ENCODE measurements at regions not wholly inside any gene's neighbourhood (a gene's known extent, or its start where the extent isn't known, plus 50 kb on each side); places are given as distances from the start of the nearest gene placed in this dataset.
"Not testable (repeated sequence)": the region's sequence is repeated elsewhere in the genome, so short reads cannot be mapped to it uniquely, and the experiment has no call there.

DNA sequence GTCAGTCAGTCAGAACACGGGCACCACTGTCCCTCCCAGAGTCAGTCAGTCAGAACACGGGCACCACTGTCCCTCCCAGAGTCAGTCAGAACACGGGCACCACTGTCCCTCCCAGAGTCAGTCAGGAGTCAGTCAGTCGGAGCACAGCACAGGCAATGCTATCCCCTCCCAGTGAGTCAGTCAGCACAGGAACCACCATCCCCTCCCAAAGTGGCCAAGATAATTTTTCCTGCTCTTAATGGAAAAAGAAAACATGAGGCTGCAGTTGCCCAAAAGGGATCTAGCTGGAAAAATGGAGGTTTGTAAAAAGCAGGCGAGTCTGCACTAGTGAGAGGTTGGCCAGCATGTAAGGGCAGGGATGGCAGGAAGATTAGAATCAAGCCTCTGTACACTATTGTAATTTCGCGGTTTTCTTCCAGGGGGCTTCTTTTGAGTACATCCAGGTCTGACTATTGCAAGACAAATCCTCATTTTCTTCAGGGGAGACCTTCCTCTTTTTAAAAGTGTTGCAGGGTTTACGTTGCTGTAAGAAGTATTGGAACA is 213.8 kb downstream of the SIPA1L2 start:
- TF ChIP-seq, protein P1, sequence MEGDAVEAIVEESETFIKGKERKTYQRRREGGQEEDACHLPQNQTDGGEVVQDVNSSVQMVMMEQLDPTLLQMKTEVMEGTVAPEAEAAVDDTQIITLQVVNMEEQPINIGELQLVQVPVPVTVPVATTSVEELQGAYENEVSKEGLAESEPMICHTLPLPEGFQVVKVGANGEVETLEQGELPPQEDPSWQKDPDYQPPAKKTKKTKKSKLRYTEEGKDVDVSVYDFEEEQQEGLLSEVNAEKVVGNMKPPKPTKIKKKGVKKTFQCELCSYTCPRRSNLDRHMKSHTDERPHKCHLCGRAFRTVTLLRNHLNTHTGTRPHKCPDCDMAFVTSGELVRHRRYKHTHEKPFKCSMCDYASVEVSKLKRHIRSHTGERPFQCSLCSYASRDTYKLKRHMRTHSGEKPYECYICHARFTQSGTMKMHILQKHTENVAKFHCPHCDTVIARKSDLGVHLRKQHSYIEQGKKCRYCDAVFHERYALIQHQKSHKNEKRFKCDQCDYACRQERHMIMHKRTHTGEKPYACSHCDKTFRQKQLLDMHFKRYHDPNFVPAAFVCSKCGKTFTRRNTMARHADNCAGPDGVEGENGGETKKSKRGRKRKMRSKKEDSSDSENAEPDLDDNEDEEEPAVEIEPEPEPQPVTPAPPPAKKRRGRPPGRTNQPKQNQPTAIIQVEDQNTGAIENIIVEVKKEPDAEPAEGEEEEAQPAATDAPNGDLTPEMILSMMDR (IDR thresholded peaks at IDR 0.05) = no peak
- TF ChIP-seq ZFX (IDR thresholded peaks at IDR 0.05; ENCODE audit: borderline replicate concordance) = no peak
- no peak overlapping the region for H3K27ac ChIP-seq

DNA sequence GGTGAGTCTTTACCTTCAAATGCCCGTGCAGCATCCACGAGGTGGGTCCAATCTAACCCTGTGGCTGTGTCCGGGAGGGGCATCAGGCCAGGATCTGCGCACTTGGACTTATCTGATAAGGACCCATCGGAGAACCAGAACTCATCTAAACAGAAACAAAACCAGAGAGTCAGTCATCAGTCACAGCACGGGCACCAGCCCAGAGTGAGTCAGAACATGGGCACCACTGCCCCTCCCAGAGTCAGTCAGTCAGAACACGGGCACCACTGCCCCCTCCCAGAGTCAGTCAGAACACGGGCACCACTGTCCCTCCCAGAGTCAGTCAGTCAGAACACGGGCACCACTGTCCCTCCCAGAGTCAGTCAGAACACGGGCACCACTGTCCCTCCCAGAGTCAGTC is 214.5 kb downstream of the SIPA1L2 start:
- H3K27ac ChIP-seq = not testable (repeated sequence)

- H3K27ac ChIP-seq = no peak overlapping the region
- TF ChIP-seq, protein P1 (IDR thresholded peaks at IDR 0.05) = no peak
- no peak for TF ChIP-seq ZFX (IDR thresholded peaks at IDR 0.05; ENCODE audit: borderline replicate concordance)
Measured at GRCh38 chr1:232414100-232414499, 215.8 kb downstream of the SIPA1L2 start.

GRCh38 chr1:232413674-232414073 is 216.3 kb downstream of the SIPA1L2 start:
- TF ChIP-seq, protein P1 (IDR thresholded peaks at IDR 0.05) = no peak
- no peak for TF ChIP-seq ZFX (IDR thresholded peaks at IDR 0.05; ENCODE audit: borderline replicate concordance)
- no peak overlapping the region for H3K27ac ChIP-seq

GRCh38 chr1:232409584-232409983 is 220.3 kb downstream of the SIPA1L2 start:
- no peak overlapping the region for H3K27ac ChIP-seq
- TF ChIP-seq, protein P1 (IDR thresholded peaks at IDR 0.05) = no peak
- TF ChIP-seq ZFX (IDR thresholded peaks at IDR 0.05; ENCODE audit: borderline replicate concordance) = no peak

- TF ChIP-seq, protein P1 (IDR thresholded peaks at IDR 0.05) = no peak
- TF ChIP-seq ZFX (IDR thresholded peaks at IDR 0.05; ENCODE audit: borderline replicate concordance) = no peak
- no peak overlapping the region for H3K27ac ChIP-seq
Measured at GRCh38 chr1:232407120-232407519, 222.8 kb downstream of the SIPA1L2 start.

DNA sequence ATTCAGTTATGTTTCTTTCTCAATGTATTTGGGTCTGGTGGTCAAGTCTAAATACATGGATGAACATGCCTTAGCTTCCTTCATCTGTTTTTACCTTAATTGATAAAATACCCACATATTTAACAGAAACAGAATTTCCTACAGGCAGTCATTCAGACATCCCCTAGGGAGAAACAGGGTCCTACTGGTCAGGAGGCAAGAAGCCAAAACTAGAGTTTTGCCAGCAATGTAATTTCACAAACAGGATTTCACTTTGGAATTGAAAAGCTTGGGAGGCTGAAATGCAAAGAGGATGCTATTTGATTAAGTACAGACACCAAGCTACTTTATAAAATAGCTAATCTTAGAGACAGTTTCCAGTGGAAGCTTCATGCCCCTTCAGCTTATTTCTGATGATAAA is 224.2 kb downstream of the SIPA1L2 start:
- TF ChIP-seq, protein P1 (IDR thresholded peaks at IDR 0.05) = no peak
- no peak for TF ChIP-seq ZFX (IDR thresholded peaks at IDR 0.05; ENCODE audit: borderline replicate concordance)
- no peak overlapping the region for H3K27ac ChIP-seq

Data from 22Rv1 (cell line).